ENCODE measurements at regions not wholly inside any gene's neighbourhood (a gene's known extent, or its start where the extent isn't known, plus 50 kb on each side); places are given as distances from the start of the nearest gene placed in this dataset.

- H3K4me1 Mint-ChIP-seq: no peaks in the 10 kb centered on the region
- intact Hi-C loops (cut with micrococcal nuclease): loop anchor here (1.0 kb wide), 2 partner anchors 1254 to 1642 kb away; no protein-coding TSS in a partner anchor
- DNase-seq (no peak), ATAC-seq (ENCODE audit: low read depth) (no peak)
- H3K27me3 Mint-ChIP-seq: no peaks in the 10 kb centered on the region
- H3K36me3 Mint-ChIP-seq (ENCODE audit: low read depth): no peaks in the 10 kb centered on the region
- H3K4me3 Mint-ChIP-seq: no peak overlapping the region
- POLR2A ChIA-PET: no interaction called here
- no peaks in the 10 kb centered on the region for H3K9me3 Mint-ChIP-seq
- CTCF ChIA-PET: interaction anchor here (1.5 to 2.6 kb wide), 2 partner anchors 1254 to 1892 kb away, joined by 5 to 7 read pairs; no protein-coding TSS in a partner anchor
- no peak overlapping the region for H3K27ac Mint-ChIP-seq
- no peak for TF ChIP-seq CTCF (IDR thresholded peaks at IDR 0.05)
These were observed 1246.6 kb upstream of the LRRN3 start for GRCh38 chr7:109844362-109844761.

GRCh38 chr7:109864230-109864629 lies 1226.7 kb upstream of the LRRN3 start:
- intact Hi-C loops (cut with micrococcal nuclease): no loop called here
- TF ChIP-seq CTCF (IDR thresholded peaks at IDR 0.05): no peak
- DNase-seq (no peak), ATAC-seq (ENCODE audit: low read depth) (no peak)
- Mint-ChIP-seq H3K27ac (no peak overlapping the region), H3K9me3 (peaks cover 1% of the 10 kb centered on the region), H3K4me3 (no peak overlapping the region), H3K4me1 (no peaks in the 10 kb centered on the region), H3K36me3 (ENCODE audit: low read depth) (no peaks in the 10 kb centered on the region), H3K27me3 (no peaks in the 10 kb centered on the region)
- POLR2A ChIA-PET: no interaction called here
- CTCF ChIA-PET: no interaction called here

GRCh38 chr7:109868215-109868860 lies 1222.6 kb upstream of the LRRN3 start:
- no peaks in the 10 kb centered on the region for H3K36me3 Mint-ChIP-seq (ENCODE audit: low read depth)
- H3K4me1 Mint-ChIP-seq: no peaks in the 10 kb centered on the region
- H3K4me3 Mint-ChIP-seq: no peak overlapping the region
- ChIA-PET POLR2A (no interaction called here), CTCF (no interaction called here)
- intact Hi-C loops (cut with micrococcal nuclease): no loop called here
- no peaks in the 10 kb centered on the region for H3K27me3 Mint-ChIP-seq
- H3K9me3 Mint-ChIP-seq: no peaks in the 10 kb centered on the region
- ATAC-seq (ENCODE audit: low read depth) (no peak), DNase-seq (no peak)
- TF ChIP-seq CTCF (IDR thresholded peaks at IDR 0.05): no peak
- H3K27ac Mint-ChIP-seq: no peak overlapping the region

DNA sequence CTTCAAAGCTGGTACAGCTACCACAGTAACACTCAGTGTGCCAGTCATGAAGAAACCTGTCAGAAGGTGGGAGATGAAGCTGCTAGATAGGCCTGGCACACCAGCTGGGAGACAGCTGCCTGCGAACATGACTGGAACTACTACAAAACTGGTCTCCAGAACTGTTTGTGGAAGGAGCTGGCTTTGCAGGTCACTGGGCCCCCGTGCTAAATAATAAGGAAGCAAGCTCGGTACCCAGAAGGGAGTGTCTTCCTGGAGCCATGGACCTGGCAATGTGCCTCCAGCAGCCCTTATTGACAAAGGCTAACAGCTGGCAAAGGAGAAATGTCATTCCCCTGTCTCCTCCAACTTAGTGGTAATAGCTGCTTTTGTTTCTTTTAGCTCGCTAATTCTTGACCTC lies 1217.6 kb upstream of the LRRN3 start:
- Mint-ChIP-seq H3K9me3 (no peaks in the 10 kb centered on the region), H3K4me1 (no peaks in the 10 kb centered on the region), H3K4me3 (no peak overlapping the region), H3K36me3 (ENCODE audit: low read depth) (no peaks in the 10 kb centered on the region), H3K27me3 (no peaks in the 10 kb centered on the region), H3K27ac (no peak overlapping the region)
- no peak for TF ChIP-seq CTCF (IDR thresholded peaks at IDR 0.05)
- DNase-seq (no peak), ATAC-seq (ENCODE audit: low read depth) (no peak)
- CTCF ChIA-PET: no interaction called here
- POLR2A ChIA-PET: no interaction called here
- intact Hi-C loops (cut with micrococcal nuclease): no loop called here

- H3K9me3 Mint-ChIP-seq: peaks cover 2% of the 10 kb centered on the region
- no peak overlapping the region for H3K27ac Mint-ChIP-seq
- H3K27me3 Mint-ChIP-seq: no peaks in the 10 kb centered on the region
- intact Hi-C loops (cut with micrococcal nuclease): no loop called here
- H3K4me1 Mint-ChIP-seq: no peaks in the 10 kb centered on the region
- ChIA-PET CTCF (no interaction called here), POLR2A (no interaction called here)
- no peaks in the 10 kb centered on the region for H3K36me3 Mint-ChIP-seq (ENCODE audit: low read depth)
- no peak for TF ChIP-seq CTCF (IDR thresholded peaks at IDR 0.05)
- H3K4me3 Mint-ChIP-seq: no peak overlapping the region
- ATAC-seq (ENCODE audit: low read depth) (no peak), DNase-seq (no peak)
These were observed 1211.6 kb upstream of the LRRN3 start for GRCh38 chr7:109879287-109879828.
